GM18505 (cell line): ENCODE measurements at regions not wholly inside any gene's neighbourhood (a gene's known extent, or its start where the extent isn't known, plus 50 kb on each side); places are given as distances from the start of the nearest gene placed in this dataset.

Experiments
- ATAC-seq: cut with Tn5 transposase; IDR thresholded peaks from one replicate; pipeline ENCODE4 v1.9.1; 2021; ENCODE audit not compliant: unreplicated experiment
- POLR2A ChIP-seq: IDR thresholded peaks from 4 replicates; pipeline ENCODE4 v1.6.1; 2011; ENCODE audit warnings: borderline replicate concordance; ENCODE audit not compliant: insufficient read depth, insufficient read length; ENCODE audit errors: extremely low read depth

DNA sequence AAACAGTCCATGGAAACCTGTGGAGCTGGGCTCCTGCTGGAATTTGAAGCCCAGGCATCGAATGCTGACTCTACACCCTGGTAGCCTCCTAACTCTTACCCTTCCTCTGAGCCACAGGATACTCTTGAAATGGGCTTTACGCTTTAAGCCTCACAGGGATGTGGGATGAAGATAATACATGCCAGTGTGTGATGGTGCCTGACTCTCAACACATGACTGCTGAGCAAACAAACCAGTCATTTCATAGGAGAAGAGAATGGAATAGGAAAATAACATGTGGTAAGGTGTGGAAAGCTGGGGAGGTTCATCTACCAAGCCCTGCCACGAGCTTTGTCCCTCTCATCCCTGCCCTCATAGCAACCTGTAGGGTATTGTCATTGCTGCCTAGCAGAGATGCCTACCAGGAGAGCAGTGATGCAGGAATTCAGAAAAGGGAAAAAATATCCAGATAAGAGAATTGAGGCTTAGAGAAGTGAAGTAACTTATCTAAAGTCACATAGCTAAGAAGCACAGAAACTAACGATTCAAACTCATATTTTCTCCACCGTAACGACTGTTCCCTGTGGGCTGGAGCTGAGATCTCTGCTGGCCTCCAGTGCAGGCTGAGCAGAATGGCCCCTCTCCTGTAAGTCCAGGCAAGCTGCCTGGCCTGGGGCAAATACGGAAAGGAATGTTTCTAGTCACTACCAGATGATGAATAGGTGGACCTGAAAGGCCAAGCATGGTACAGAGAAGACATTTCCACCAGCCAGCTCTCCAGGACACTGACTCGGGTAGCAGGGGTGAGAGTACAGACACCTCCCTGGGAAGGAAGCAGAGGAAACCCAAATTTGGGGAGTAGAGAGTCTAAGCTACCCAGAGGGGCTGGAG is 90.2 kb upstream of the DUSP5 start:
- no peak for ATAC-seq
- TF ChIP-seq POLR2A, result no peak

DNA sequence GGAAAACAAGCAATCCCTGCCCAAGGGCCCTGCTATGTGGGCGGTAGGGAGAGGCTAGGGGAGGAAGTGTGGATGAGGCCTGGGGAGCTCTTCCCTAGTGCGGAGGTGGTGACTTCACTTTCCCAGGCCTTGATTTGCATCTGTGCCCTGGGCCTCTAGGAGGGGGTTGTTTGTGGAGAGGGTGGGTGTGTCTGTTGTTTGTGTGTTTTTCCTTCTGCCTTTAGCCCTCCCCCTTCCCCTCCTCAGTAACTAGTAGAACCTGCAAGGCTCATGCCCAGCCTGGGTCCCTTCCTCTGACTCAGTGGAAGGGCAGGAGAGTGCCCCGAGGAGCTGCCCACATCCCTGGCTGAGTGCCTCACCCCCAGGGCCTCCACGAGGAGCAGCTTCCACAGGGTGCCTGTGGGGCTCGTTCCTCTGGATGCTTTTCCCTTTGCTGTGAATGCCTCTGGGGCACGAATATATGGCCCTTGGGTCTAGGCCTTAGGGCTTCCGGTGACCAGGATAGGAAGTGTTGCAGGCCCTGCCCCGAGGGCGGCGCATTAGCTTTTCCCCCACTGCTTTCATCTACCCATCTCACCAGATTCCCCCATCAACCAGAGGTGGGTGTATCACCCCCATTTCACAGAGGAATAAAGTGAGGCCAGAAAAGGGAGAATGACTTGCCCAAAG is 89.4 kb upstream of the DUSP5 start:
- no peak for TF ChIP-seq POLR2A
- no peak for ATAC-seq

DNA sequence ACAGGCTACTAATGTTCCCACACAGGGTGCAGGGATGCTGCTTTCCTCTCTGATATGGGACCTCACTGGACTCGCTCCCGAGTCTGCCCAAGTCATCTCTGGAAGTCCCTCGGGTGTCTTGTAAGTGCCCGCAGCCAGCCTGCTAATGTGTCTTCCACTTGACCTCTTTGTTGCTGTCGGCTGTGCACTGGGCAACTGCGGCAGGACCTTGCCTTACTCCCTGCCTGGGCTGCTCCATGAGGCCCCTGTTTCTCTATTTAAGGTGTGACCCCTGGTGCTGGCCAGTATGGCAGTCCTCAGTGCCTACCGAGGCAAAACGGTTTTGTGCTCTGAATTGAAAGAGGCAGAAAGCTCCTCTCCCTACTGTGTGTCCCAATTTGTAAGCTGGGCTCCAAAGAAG is 88.8 kb upstream of the DUSP5 start:
- no peak for TF ChIP-seq POLR2A
- no peak for ATAC-seq

DNA sequence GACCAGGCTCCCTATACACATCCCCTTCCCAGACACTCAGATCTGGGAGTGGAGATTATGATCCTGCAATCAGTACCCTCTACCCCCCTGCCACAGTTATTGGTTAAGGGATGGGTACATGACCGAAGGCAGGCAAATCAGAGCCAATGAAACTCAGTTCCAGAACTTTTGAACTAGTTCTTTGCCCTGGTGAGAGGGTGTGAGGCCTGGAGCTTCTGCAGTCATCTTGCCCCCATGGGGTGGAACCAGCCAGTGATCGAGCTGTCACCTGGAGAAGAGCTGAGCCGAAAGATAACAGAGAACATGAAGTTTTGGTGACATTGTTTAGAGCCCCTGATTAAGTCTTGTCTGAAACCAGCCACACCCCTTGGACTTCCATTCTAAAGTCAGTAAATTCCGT is 88.2 kb upstream of the DUSP5 start:
- no peak for TF ChIP-seq POLR2A
- ATAC-seq, result no peak

DNA sequence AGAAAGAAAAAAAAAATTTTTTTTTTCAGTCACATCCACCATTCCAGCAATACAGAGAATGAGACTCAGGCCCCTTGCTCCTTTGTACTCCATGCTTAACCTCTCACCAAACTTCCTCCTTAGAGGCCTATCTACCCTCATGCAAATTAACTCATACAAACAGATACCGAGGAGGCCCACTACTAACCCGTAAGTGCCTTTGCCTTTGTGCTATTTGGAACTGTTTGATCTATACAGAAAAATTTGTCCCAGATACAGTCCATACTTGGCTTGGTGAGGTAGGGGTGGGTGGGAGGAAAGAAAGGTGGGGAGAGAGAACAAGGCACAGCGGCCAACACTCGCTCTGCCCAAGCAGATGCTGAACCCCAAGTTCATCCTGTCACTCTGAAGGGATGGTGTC is 87.8 kb upstream of the DUSP5 start:
- ATAC-seq, result peak; percentile 25
- TF ChIP-seq POLR2A, result peak; percentile 31

DNA sequence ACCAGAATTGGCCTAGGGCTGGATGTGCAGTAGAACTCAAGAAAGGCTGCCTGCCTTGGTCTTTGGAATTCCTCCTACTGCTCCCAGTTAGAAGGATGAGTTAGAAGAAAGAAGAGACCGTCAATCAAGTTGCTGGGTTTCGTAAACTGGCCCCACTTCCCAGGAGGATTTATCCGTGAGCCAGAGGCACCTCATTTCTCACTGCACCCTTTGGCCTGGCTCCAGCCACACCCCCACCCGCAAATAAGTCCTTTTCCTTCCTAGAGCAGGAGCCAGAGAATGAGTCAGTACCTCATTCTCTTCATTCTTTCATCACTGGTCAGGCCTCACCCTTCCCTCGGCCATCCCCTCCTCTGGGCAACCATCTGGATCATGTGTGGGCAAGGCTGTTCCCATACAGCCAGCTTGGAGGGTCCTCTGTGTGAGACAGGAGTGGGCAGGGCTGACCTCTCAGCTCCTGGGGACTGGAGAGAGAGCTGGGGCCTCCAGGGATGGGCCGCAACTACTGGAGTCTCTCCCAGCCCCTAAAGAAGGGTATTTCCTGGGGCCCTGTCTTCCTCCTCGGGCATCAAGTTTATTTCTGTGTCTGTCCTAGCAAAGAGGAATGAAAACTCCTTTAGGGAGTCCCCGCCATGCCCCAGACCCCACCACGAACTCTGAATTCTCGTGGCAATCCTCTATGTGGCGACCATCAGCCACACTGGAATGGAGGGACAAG is 87.2 kb upstream of the DUSP5 start:
- no peak for ATAC-seq
- TF ChIP-seq POLR2A, result no peak

DNA sequence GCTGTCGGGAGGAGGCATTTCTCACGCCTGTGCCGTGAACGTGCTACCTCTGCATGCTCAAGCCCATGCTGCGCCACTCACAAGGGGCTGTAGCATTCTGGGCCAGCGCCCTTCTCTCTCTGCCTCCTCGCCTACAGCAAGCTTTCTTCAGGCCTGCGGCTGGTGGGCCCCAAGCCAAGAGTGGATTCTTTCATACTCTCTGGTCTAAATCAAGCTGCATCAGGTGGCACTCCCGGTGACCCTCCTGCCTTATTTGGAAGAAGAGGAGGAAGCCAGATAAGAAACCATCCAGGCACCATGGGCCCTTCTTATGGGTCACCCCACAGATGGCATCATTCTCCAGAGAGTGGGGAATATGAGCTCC is 86.7 kb upstream of the DUSP5 start:
- no peak for ATAC-seq
- TF ChIP-seq POLR2A, result no peak

DNA sequence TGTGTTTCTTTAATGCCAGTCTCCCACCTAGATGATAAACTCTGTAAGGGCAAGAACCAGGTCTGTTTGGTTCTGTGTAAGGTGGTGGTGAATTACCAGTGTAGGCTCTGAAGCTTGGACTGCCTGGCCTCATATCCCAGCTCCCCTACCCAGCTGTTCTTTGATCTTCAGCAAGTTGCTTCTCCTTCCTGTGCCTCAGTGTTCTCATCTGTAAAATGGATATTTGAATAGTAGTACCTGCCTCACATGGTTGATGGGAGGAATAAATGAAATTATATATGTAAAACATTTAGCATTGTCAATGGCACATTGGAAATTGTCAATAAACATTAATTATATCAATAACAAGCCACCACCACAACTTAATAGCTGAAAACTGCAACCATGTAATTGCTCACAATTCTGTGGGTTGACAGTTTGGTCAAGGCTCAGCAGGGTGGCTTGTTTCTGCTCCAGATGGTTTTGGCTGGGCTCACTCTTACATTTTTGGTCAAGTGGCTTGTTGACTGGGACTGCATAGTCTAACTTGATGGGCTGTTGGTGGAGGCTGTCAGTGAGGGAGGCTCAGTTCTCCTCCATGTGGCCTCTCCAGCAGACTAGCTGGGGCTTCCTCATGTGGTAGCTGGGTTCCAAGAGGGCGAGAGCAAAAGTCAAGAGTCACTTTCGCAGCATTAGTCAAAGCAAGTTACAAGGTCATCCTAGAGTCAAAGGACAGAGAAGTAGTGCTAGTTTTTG is 84.5 kb upstream of the DUSP5 start:
- ATAC-seq, result no peak
- no peak for TF ChIP-seq POLR2A

DNA sequence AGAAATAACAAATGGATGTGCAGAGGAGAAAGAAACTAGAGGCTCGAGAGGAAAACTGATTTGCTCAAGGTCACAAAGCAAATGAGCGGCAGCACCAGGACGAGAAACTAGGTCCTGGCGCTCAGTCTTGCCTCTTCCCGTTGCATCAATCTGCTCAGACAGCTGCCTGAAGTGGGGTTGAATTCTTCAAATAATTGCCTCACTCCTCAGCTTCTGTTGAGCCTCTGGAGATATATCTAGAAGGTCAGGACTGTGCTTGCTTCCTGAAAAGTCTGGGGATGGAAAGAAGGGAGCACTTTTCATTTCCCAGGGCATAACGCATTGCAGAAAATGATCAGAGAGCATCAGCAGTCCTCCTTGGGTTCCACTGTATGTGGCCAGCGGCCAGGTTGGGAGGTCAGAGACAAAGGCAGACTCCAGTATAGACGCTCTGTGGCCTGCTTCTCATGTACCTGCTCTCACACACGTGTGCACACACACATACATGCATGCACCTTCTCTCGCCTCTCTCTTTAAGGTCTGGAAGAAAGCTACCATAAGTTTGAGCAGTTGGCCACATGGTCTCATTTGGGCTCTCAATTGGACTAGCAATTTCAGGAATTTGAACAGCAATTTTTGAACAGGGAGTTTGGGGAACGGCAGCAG is 83.7 kb upstream of the DUSP5 start:
- TF ChIP-seq POLR2A, result no peak
- peak; percentile 17 for ATAC-seq

DNA sequence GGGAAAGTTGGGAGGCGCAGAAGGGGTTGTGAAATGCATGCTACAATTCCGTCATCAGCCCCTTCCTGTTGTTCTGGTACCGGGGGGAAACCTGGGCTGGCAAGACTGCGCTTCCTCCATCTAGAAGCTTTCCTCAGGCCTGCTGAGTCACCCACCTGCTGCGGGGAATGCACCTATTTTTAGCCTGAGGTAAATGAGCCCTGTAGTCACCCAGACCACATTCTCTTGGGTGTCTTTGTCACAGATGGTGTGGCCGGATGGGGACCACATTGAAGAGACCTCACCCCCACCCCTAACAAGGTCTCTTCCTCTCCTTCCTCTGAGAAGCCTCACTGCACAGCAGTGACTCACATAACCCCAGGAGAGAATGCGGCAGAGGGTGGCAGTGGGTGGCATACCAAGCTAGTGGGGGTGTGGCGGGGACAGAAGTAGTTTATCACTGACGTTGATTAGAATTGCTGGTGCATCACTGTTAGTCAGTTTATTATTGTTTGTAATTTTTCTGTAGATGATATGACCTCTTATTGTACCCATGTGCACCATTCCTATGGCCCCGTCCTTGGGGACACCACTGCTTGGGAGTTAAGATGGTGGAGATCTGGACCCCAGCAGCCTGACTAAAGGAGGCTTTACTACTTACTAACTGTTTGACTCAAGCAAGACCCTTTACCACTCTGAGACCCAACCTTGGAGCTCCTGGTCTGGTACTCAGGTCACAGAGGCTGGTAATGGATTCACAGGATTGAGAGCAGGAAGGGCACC is 83.0 kb upstream of the DUSP5 start:
- ATAC-seq, result peak; percentile 87
- TF ChIP-seq POLR2A, result peak; percentile 43

DNA sequence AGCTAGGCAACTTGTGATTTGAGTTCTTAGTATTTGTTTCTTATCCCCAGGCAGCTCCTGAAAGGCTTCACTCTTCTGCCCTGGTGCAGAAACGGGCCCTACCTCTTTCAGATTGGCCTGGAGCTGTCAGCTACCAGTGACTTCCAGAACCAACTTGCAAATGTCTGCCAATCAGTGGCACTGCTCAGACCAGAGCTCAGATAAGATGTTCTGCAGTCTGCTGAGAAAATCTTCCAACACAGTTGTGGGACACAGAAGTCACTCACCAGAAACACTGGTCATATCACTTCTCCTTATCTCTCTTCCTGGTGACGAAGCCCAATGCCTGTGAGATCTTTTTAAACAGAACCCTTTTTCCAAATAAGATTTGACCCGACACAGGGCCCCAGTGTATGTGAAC is 81.9 kb upstream of the DUSP5 start:
- no peak for TF ChIP-seq POLR2A
- ATAC-seq, result no peak
